Islet precursor cell (in vitro differentiated cells): ENCODE measurements at regions not wholly inside any gene's neighbourhood (a gene's known extent, or its start where the extent isn't known, plus 50 kb on each side); places are given as distances from the start of the nearest gene placed in this dataset.
A peak's percentile ranks its signal among the peaks of the same experiment; 100 is the strongest.
"Not testable (repeated sequence)": the region's sequence is repeated elsewhere in the genome, so short reads cannot be mapped to it uniquely, and the experiment has no call there.

ENCODE experiments used
- DNase-seq: peaks from one replicate; pipeline ENCODE4 v3.0.0-alpha.2; 2018

DNA sequence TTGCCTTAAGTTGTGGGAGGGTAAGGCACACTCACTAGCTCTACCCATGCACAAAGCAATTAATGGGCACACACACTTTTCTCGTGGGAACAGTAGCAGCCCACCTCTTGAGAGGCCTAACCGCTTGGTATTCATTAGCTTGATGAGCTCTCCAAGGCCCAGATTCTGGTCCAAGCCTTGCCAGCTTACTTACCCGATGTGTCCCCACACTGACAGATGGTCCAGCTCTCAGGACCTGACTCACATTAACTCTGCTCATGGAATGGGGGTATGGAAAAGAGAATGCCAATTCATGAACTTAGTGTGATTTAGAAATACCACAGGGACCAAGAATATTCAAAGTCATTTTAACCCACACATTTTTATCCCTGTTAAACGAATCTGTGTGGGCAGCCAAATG is 106.8 kb upstream of the CACHD1 start:
- peak; percentile 28 for DNase-seq

DNA sequence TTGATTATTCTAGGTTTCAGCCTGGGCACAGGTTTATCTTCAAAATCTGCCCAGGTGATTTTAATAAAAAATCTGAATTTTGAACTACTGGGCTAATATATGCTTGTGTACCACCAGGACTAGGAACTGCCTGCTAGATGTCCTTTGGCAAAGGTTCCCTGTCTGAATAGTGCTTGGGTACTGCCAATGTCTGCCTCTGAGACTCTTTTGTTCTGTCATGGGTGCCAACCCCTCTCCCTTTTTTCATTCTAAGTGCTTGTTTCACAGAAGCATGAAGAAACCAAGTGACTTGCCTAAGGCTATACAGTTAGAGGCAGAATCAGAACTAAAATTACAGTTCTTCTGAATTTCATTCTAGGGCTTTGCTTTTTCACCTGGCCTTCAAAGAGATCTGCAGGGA is 106.3 kb upstream of the CACHD1 start:
- DNase-seq, result peak; percentile 34

DNA sequence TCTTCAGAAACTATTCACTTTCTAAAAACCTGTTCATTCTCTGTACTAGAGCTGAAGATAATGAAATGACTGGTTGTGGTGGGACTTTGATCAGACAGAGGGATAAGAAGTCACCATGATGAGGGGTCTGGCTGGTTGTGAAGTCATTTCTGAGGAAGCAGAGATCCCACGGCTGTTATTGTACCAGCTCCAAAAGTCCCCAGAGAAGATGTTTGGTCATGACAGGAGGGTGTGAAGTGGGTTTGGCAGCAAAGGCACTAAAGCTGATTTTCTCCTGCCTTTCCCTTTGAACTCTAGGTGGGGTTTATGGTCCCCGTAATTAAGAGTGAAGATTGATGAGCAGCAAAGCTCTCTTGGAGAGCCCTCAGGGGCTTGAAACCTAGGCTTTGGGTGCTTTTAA is 103.1 kb upstream of the CACHD1 start:
- no peak for DNase-seq

DNA sequence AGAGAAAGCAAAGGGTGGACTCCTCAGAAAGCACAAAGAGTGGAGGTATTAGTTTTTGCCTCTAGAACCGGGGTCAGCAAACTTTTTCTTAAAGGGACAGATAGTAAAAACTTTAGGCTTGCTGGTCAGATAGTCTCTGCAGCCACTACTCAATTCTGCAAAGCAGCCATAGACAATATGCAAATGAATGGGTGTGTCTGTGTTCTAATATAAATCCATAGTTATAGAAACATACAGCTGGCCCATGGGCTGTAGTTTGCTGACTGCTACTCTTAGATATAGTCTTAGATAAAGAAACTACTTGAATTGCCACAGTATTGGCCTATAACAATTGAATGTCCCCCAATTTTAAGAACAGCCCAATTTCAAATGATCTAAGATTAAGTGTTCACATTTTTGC is 101.6 kb upstream of the CACHD1 start:
- DNase-seq, result no peak

DNA sequence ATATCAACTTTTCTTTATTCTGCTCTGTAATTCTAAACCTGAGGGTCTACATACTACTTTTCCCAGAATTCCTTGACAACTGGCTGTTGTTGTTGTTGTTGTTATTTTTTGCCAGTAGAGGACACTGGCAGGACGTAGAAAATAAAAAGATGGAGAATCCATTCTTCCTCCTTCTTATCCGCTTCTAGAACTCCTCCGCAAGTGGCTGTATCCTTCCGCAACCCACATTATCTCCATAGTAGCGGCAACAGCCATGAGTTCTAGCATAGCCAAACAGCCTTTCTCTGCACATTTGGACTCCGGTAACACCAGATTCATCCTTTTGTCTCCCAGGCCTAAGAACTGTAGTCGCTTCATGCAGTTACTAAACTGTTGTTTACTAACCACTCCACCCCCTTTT is 91.1 kb upstream of the CACHD1 start:
- DNase-seq, result no peak

DNA sequence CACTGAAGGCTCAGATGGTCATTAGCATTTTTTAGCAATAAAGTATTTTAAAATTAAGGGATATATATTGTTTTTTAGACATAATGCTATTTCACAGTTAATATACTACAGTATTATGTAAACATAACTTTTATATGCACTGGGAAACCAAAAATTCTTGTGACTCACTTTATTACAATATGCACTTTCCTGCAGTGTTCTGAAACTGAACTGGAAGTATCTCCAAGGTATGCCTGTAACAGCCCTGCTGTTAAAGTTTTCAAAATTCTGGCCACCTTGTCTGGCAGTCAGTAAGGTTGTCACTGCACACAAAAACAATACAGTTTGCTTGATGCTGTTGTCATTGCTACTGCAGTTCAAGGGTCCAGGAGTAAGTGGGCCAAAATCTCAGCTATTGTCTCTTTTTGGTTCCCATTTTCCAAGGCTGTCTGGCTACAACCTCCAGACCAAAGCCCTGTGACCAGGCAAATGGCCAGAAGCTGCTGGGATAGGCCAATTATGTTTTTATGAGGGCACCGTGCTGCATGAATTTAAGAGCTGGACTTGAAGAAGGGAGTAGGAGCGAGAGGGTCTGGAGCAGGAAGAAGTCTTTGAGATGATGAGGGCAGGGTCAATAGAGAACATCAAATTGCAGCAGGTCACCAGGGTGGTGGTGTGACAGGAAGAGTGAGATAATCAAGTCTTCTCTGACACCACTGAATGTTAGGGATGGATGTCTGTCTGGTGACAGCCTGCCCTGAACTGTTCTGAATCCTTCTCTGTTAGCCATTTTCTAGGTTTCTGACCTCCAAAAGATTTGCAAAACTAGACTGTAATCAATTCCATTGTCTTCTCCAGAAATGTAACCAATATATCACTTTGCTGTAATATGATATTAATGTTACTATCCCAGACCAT is 82.3 kb upstream of the CACHD1 start:
- DNase-seq, result no peak

DNA sequence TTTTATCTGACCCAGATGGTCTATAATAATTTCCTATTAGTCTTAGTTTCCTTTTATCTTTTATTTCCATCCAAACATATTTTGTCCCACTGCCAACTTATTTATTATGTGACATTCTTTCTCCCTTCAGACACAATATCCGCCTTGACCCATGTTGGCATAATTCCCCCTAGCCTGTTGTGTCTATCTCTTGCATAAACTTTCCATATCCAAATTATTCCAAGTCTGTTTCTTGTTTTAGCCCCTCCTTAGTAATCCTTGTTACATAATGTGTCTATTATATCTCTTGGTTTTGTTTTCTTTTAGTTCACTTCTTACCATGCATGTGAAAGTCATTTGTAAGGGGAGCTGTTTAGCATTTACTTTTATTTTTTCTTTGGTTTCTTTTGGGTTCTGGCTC is 81.6 kb upstream of the CACHD1 start:
- DNase-seq, result no peak

DNA sequence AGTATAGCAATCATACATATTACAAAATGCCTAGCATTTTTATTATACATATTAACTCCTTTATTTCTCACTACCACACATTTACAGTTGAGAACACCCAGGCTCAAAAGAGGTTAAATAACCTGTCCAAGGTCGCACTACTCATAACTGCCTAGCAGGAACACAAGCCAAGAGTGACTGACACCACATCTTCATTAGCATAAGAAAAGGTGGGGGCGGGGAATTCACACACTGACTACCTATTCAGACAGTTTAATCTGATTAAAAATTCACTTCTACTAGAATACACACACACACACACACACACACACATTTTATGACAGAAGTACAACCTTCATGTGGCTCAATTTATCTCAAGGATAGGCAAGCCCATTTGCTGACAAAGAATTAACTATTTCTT is 77.8 kb upstream of the CACHD1 start:
- DNase-seq, result no peak

DNA sequence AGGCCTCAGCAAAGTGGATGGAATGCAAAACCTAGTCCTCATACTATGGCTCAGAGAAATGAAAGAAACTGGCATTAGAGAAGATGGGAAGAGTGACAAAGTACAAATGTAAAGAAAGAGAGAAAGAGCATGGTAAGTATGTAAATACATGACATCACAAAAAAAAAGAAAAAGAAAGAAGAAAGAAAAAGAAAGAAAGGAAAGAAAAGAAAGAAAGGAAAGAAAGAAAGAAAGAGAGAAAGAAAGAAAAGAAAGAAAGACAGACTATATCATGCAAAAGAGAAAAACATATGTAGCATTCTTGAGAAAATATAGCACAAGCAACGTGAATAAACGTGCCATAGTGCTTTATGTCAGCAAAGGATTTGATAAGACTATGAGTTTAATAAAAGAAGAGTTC is 76.1 kb upstream of the CACHD1 start:
- no peak for DNase-seq

DNA sequence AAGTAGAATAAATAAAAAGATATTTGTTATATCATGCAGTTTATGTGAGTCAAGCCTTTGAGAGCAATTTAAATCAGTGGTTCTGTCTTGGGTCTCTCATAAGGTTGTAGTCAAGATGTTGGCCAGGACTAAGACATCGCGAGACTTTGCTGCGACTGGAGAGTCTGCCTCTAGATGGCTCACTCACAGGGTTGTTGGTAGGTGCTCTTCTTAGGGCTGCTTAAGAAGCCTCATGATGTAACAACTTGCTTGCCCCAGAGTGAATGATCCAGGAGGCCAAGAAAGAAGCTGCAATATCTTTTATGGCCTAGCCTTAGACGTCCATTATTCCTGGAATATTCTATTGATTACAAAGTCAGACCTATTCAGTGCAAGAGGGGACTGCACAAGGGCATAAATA is 73.1 kb upstream of the CACHD1 start:
- DNase-seq, result no peak

DNA sequence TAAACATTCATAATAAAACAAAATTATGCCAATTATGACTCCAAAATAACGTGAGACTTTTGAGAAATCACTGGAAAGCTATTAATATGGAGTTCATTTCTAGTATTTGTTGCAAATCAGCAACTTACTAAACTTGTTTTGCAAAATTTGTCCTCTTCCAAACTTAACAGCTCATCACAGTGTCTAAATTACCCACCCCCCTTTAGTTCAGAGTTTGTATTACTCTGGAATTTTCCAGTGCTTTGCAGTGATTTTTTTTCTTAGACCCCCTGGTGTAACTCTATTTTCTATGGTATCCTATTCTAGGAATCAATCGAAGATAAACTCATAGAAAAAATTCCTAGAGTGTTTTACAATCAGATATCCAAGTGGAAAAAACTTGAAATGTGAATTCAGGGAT is 72.4 kb upstream of the CACHD1 start:
- DNase-seq, result no peak

DNA sequence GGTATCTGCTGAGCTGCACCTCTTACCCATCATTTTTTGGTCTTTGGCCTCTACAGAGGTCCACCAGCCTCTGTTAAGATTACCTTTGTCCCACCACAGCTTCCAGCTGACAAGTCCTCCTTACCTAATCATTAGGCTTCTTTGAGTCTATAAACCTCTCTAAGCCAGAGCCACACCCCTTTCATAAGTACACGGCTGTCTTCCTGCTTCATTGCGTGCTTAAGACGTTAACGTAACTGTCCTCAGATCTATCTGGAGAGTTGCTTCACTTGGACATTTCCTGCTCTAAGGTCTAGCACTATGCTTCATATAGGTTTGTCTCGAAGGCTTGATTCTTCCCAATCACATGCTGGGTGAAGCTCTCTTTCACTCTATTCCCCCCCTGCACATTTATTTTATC is 71.0 kb upstream of the CACHD1 start:
- DNase-seq, result no peak

DNA sequence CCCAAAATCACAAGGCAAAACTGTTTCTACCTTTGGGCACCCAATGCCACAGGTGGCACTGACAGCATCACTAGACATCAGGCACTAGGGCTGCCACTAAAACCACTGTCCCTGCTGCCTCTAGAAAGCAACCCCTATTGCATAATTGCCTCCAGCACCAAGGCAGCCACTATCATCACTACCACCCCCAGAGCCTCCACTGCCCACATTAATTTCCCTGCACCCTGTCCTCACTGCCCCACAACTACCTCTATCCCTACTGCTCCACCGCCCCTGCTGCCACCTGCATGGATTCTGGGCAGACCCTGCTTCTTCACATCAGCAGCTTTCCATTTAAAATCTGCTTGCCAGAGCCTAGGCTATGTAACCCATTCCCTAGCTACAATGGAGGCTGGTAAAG is 68.6 kb upstream of the CACHD1 start:
- DNase-seq, result no peak

DNA sequence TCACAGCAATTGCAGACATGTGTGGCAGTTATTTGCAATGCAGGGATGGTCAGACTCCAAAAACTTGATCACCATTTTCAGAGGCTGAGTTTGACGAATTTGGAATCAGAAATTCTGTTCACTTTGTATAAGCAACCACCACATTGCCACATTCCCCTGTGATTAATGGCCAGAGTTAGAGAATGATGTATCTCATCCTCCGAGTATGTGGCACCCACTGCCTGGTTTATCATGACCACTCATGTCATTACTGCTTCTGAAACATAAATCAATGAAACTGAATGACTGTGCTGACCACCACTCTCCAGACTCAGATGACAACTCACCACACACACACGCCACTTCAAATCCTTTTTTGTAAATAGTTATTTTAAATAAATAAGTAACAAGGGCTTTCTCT is 66.6 kb upstream of the CACHD1 start:
- DNase-seq, result no peak

DNA sequence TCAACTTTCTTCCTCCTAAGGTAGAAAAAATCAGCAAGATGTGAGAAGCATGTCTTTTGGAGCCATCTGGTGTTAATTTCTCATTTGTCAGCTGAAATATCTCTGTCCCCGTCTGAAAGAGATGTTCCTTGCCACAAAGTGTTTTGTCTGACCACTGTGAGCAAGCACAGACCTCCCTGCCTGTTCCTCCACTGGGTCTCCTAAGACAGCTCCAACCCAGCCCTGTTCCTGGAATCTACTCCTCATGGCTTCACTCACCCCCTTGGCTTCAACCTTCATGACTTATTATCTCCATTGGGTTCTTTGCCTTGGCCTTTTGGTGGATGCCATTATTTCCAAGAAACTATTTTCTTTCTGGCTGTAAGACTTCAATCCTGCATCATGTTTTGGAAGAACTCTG is 65.7 kb upstream of the CACHD1 start:
- no peak for DNase-seq

DNA sequence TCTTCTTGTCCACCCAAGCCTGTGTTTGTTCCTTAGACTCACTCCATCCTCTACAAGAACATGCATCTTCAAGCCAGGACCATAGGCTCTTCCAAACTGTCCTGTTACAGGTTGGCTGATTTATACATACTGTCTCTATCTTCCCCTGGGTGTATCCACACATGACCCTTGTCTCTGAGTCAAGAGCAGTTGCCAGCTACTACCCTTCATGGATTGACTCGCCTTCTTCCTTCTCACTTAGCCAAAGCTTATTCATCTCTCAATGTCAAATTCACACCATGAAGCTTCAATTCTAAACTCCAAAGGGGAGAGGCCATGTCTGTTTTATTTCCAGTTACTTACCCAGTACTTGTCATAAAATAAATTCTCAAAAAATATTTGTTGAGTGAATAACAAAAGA is 64.1 kb upstream of the CACHD1 start:
- DNase-seq, result no peak

DNA sequence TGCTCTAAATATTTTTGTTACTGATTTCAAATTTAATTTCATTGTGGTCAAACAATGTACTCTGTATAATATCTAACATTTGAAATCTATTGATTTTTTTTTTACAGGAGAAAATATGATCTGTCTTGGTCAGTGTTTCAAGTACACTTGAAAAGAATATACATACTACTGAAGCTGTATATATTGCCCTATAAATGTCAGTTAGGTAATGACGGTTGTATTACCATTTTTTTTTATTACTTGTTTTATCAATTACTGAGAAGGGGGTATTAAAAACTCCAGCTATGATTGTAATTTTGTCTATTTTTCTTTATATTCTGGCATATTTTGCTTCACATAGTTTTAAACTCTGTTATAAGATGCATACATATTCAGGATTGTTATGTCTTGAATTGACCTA is 59.7 kb upstream of the CACHD1 start:
- no peak for DNase-seq

DNA sequence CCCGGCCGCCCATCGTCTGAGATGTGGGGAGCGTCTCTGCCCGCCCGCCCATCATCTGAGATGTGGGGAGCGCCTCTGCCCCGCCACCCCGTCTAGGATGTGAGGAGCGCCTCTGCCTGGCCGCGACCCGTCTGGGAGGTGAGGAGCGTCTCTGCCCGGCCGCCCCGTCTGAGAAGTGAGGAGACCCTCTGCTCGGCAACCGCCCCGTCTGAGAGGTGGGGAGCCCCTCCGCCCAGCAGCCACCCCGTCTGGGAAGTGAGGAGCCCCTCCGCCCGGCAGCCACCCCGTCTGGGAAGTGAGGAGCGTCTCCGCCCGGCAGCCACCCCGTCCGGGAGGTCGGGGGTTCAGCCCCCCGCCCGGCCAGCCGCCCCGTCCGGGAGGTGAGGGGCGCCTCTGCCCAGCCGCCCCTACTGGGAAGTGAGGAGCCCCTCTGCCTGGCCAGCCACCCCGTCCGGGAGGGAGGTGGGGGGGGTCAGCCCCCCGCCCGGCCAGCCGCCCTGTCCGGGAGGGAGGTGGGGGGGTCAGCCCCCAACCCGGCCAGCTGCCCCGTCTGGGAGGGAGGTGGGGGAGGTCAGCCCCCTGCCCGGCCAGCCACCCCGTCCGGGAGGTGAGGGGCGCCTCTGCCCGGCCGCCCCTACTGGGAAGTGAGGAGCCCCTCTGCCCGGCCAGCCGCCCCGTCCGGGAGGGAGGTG is 54.9 kb upstream of the CACHD1 start:
- not testable (repeated sequence) for DNase-seq

DNA sequence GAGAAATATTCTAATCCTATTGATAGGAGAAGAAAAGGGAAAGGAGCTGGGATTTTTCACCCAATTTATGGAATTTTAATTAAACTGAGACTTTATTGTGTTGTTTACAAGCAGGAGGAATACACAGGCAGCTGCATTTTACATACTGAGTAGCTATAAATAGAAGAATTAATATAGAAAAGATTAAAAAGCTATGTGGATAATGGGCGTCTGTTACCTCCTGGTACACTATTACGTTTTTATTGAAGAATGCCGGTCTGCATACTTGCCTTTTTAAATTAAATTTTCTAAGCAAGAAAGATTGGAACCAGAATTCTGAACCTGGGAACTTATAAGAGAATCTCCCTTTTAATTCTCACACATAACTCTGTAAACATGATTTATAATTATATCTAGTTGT is 52.1 kb upstream of the CACHD1 start:
- no peak for DNase-seq
